OCI-LY3 (cell line): ENCODE measurements at regions not wholly inside any gene's neighbourhood (a gene's known extent, or its start where the extent isn't known, plus 50 kb on each side); places are given as distances from the start of the nearest gene placed in this dataset.

Source experiments
- H2AFZ ChIP-seq: fragments of 200-600, 300-600 bp; shearing (Covaris generic); 2 replicates; pipeline ENCODE4 v1.6.0; 2014; ENCODE audit warnings: antibody characterized with exemption, low read depth, low read length
- H3K27ac ChIP-seq: fragments of 200-600, 300-600 bp; sonication (generic); 2 replicates; pipeline ENCODE4 v1.5.1; 2014; ENCODE audit warnings: mild to moderate bottlenecking, low read length, moderate library complexity, mixed read lengths
- H3K27me3 ChIP-seq: fragments of 200-600, 300-600 bp; sonication (generic); 2 replicates; pipeline ENCODE4 v1.6.1; 2014; ENCODE audit warnings: low read depth, low read length, mixed read lengths
- H3K36me3 ChIP-seq: fragments of 200-600, 300-600 bp; sonication (generic); replicated peaks from 2 replicates; pipeline ENCODE3; 2014; ENCODE audit warnings: low read depth, low read length, mixed read lengths
- H3K4me1 ChIP-seq: fragments of 300-600, 200-600 bp; sonication (generic); 2 replicates; pipeline ENCODE4 v1.6.1; 2014; ENCODE audit warnings: low read length, mixed read lengths
- H3K4me2 ChIP-seq: fragments of 200-600, 300-600 bp; sonication (generic); 2 replicates; pipeline ENCODE4 v1.6.1; 2014; ENCODE audit warnings: low read length, mixed read lengths
- H3K4me3 ChIP-seq: fragments of 300-600, 200-600 bp; sonication (generic); 2 replicates; pipeline ENCODE4 v1.5.1; 2014; ENCODE audit warnings: antibody characterized with exemption, mild to moderate bottlenecking, low read length, moderate library complexity
- H3K79me2 ChIP-seq: fragments of 300-600, 200-600 bp; shearing (Covaris generic); 2 replicates; pipeline ENCODE4 v1.6.1; 2014; ENCODE audit warnings: mild to moderate bottlenecking, low read length, mixed read lengths
- H3K9ac ChIP-seq: fragments of 300-600, 200-600 bp; shearing (Covaris generic); 2 replicates; pipeline ENCODE4 v1.6.0; 2014; ENCODE audit warnings: mild to moderate bottlenecking, low read length, moderate library complexity
- H3K9me3 ChIP-seq: fragments of 200-600, 300-600 bp; shearing (Covaris generic); 2 replicates; pipeline ENCODE4 v1.6.1; 2014; ENCODE audit warnings: low read length, mixed read lengths; ENCODE audit not compliant: insufficient read depth
- H4K20me1 ChIP-seq: fragments of 200-600, 300-600 bp; sonication (generic); 2 replicates; pipeline ENCODE4 v1.6.1; 2016; ENCODE audit warnings: low read length, mixed read lengths; ENCODE audit not compliant: insufficient read depth
- CTCF ChIP-seq: fragments of 200-600, 300-600 bp; sonication (generic); IDR thresholded peaks from 2 replicates; pipeline ENCODE4 v1.5.1; 2014; ENCODE audit warnings: antibody characterized with exemption, low read length, low read depth
- EZH2phosphoT487 ChIP-seq: fragments of 200-600 bp; shearing (Covaris generic); IDR thresholded peaks from 2 replicates; pipeline ENCODE4 v1.6.1; 2018; ENCODE audit warnings: antibody characterized with exemption, mixed run types, low read depth

GRCh38 chr3:140763532-140763931, 85.7 kb downstream of the TRIM42 start:
- Histone ChIP-seq H3K9ac (no peak overlapping the region), H3K9me3 (no peaks in the 10 kb centered on the region), H3K4me1 (peaks cover 75% of the 10 kb centered on the region), H3K4me2 (no peak overlapping the region), H3K27ac (no peak overlapping the region), H3K79me2 (no peaks in the 10 kb centered on the region), H3K27me3 (no peaks in the 10 kb centered on the region), H4K20me1 (no peaks in the 10 kb centered on the region), H3K36me3 (no peaks in the 10 kb centered on the region), H2AFZ (no peak overlapping the region), H3K4me3 (no peak overlapping the region)
- no peak for TF ChIP-seq CTCF
- no peak for TF ChIP-seq EZH2phosphoT487

- Histone ChIP-seq H2AFZ (no peak overlapping the region), H3K9ac (no peak overlapping the region)
These were observed 87.4 kb downstream of the TRIM42 start for GRCh38 chr3:140765246-140765645.

GRCh38 chr3:140766465-140766864, 88.6 kb downstream of the TRIM42 start:
- Histone ChIP-seq H3K4me1 (peaks cover 61% of the 10 kb centered on the region), H4K20me1 (no peaks in the 10 kb centered on the region), H3K36me3 (no peaks in the 10 kb centered on the region), H3K9ac (no peak overlapping the region), H3K9me3 (no peaks in the 10 kb centered on the region), H3K27me3 (no peaks in the 10 kb centered on the region), H3K79me2 (no peaks in the 10 kb centered on the region), H3K27ac (peak overlapping the region; percentile 25), H3K4me2 (peak overlapping the region; percentile 45), H3K4me3 (peak overlapping the region; percentile 2; the same call in 1 of the 2 replicates), H2AFZ (no peak overlapping the region)
- TF ChIP-seq CTCF = no peak
- TF ChIP-seq EZH2phosphoT487 = no peak

More at GRCh38 chr3:140765246-140765645, 87.4 kb downstream of the TRIM42 start:
- Histone ChIP-seq H3K79me2 (no peaks in the 10 kb centered on the region), H3K27ac (no peak overlapping the region), H3K27me3 (no peaks in the 10 kb centered on the region), H3K4me3 (no peak overlapping the region), H3K9me3 (no peaks in the 10 kb centered on the region), H4K20me1 (no peaks in the 10 kb centered on the region), H3K4me1 (peaks cover 61% of the 10 kb centered on the region), H3K4me2 (no peak overlapping the region), H3K36me3 (no peaks in the 10 kb centered on the region)
- no peak for TF ChIP-seq CTCF
- TF ChIP-seq EZH2phosphoT487 = no peak

- Histone ChIP-seq H3K36me3 (no peaks in the 10 kb centered on the region), H3K4me1 (peaks cover 60% of the 10 kb centered on the region), H3K9ac (no peak overlapping the region), H3K79me2 (no peaks in the 10 kb centered on the region), H3K4me3 (no peak overlapping the region), H2AFZ (no peak overlapping the region), H4K20me1 (no peaks in the 10 kb centered on the region), H3K27me3 (no peaks in the 10 kb centered on the region), H3K9me3 (no peaks in the 10 kb centered on the region), H3K4me2 (no peak overlapping the region), H3K27ac (no peak overlapping the region)
- TF ChIP-seq EZH2phosphoT487 = no peak
- no peak for TF ChIP-seq CTCF
These were observed 89.7 kb downstream of the TRIM42 start for GRCh38 chr3:140767566-140767965.
